Body of pancreas (tissue), 4 donors: ENCODE measurements at regions not wholly inside any gene's neighbourhood (a gene's known extent, or its start where the extent isn't known, plus 50 kb on each side); places are given as distances from the start of the nearest gene placed in this dataset.

Experiments used
- POLR2A ChIP-seq, 3 donors: fragments of 450-650 bp; IDR thresholded peaks; one replicate each; pipeline ENCODE4 v1.6.1; 2016; ENCODE audit warnings: antibody characterized with exemption in 3 of 3, mild to moderate bottlenecking in 2 of 3
- TF ChIP-seq, protein P1 (sequence below), 7 experiments: fragments of 450-650 bp in 4 of 7; fragments of 200-600 bp in 3 of 7; sonication (generic) in 3 of 7; IDR thresholded peaks; one replicate each; pipeline ENCODE4 v1.5.1; 2016 to 2019; ENCODE audit warnings: antibody characterized with exemption in 7 of 7

DNA sequence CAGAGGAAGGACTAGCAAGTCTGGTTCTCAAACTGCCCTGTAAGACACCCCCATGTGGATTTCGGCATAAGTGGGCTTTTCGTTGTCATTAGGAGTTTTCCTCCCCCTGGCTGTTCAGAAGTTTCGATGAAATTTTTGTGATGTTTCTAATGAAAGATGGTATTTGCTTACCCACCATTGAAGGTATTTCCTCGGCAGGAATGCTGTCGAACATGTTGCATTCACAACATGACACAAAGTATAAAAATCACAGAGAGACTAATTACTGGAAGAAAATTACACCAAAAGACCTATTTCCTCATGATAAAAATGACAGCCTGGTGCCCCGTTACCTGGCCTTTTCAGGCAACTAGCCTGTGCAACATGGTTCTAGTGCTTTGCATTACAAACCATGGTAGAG is 144.9 kb downstream of the TXNL1 start:
- TF ChIP-seq, protein P1, sequence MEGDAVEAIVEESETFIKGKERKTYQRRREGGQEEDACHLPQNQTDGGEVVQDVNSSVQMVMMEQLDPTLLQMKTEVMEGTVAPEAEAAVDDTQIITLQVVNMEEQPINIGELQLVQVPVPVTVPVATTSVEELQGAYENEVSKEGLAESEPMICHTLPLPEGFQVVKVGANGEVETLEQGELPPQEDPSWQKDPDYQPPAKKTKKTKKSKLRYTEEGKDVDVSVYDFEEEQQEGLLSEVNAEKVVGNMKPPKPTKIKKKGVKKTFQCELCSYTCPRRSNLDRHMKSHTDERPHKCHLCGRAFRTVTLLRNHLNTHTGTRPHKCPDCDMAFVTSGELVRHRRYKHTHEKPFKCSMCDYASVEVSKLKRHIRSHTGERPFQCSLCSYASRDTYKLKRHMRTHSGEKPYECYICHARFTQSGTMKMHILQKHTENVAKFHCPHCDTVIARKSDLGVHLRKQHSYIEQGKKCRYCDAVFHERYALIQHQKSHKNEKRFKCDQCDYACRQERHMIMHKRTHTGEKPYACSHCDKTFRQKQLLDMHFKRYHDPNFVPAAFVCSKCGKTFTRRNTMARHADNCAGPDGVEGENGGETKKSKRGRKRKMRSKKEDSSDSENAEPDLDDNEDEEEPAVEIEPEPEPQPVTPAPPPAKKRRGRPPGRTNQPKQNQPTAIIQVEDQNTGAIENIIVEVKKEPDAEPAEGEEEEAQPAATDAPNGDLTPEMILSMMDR (IDR thresholded peaks at IDR 0.05) = no peak
- TF ChIP-seq POLR2A (IDR thresholded peaks at IDR 0.05) = no peak
